LNCAP (cell line): ENCODE measurements at regions not wholly inside any gene's neighbourhood (a gene's known extent, or its start where the extent isn't known, plus 50 kb on each side); places are given as distances from the start of the nearest gene placed in this dataset.

Experiments
- CTCF ChIP-seq: fragments of 450-650 bp; IDR thresholded peaks from 2 replicates; pipeline ENCODE4 v1.5.1; 2017; ENCODE audit warnings: mild to moderate bottlenecking

DNA sequence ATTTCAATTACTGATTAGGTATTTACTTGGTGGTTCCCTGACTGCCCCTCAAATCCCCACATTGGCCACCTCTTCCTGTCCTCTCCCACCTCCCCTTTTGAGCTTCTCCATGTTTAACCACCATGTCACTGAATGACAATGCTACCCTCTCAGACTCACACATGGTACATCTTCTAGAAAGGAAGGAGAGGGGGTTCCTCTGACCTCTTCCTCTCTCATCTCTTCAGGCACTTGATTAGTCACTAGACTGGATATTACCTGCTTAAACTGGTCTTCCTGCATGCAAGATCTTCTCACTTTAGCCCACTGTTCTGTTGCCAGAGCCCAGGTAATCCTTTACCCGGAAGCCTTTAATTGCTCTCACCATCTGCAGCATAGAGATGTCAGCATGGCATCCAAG is 64.9 kb downstream of the DIPK2A start:
- TF ChIP-seq CTCF = no peak

DNA sequence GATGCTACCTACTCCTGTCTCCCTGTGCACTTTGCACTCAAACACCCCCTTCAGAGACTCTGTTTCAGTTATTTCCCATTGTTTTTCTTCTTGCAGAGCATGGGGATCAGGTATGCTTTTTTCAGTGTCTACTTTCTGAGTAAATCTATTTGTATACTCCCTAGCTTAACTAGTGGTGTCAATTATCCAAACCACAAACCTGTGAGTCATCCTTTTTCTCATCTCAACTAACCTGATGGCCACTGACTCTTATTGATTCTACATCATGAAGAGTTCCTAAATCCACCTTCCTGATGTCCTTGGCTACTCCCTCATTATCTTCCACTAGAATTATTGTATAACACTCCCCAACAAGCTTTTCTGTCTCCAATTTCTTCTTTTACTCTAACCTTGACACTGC is 68.0 kb downstream of the DIPK2A start:
- no peak for TF ChIP-seq CTCF

DNA sequence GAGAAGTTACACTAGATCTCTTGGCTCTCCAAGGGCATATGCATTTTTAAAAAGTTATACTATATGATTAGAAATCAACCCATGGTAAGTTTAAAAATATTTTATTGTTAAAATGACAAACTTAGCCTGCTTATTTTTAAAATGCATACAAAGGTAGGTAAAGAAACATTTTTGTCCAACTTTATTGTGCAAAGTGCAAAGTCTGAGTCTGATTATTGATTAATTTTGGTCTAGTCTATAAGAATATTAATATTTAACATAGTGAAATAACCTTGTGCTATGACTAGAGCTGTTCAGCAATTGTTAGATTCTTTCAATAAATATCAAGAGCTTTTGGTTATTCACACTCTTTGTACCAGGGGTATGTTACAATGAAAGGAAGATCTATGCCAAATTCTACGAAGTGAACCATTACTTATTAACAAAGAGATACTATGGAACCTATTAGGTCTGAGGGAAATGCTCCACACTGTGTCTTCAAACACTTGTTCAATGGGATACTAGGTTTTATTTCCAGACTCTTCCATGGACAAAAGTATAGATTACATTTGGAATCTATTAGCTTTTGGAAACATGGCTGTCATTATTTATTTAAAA is 70.4 kb downstream of the DIPK2A start:
- TF ChIP-seq CTCF = no peak

DNA sequence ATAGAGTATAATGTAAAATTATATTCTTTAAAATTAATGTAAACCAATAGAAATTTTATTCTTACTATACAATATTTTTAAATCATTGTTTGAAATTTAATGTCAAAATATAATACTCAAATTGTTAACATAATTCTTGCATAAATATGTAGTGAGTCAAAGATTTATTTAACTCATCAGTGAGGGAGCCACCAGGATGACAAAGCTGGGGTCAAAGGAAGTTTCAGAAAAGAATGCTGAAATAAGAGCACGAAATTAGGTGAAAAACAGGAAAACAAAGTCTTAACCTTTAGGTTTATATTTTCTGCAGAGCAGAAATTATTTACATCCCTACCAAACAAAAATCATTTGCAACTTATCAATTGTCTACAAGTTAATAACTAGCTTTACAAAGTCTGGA is 74.1 kb downstream of the DIPK2A start:
- no peak for TF ChIP-seq CTCF

GRCh38 chr3:144049374-144049773 is 77.8 kb downstream of the DIPK2A start:
- TF ChIP-seq CTCF = no peak

DNA sequence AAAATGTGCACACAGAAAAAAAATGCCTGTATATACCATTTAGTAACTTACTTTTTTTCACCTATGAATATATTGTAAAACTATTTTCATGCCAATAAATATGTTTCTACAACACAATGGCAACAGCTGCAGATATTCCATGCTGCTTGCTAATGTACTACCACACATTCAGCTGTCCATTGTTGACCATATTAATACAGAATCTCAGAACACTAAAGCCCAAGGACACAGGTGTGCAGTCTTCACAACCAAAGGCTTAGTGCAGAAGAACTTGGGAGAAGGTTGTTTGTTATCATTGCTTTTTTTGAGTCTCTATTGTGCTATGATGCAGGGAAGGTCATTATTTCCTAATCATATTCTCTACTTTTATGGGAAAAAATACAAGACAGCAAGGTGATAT is 79.6 kb downstream of the DIPK2A start:
- TF ChIP-seq CTCF = no peak

DNA sequence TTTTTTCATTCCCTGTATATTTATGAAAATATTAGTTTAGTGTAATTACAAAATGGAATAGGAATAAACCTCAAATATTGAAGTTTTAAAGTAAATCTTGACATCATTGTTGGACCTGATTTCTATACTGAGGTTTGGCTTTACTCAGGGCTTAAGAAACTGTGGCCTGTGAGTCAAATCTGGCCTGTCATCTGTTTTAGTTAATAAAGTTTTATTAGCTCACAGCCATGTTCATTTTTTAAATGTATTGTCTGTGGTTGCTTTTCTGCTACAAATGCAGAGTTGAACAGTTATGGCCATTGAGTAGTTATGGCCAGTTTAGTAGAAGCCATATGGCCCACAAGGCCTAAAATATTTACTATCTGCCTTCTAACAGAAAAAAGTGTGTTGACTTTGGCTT is 80.7 kb downstream of the DIPK2A start:
- no peak for TF ChIP-seq CTCF

DNA sequence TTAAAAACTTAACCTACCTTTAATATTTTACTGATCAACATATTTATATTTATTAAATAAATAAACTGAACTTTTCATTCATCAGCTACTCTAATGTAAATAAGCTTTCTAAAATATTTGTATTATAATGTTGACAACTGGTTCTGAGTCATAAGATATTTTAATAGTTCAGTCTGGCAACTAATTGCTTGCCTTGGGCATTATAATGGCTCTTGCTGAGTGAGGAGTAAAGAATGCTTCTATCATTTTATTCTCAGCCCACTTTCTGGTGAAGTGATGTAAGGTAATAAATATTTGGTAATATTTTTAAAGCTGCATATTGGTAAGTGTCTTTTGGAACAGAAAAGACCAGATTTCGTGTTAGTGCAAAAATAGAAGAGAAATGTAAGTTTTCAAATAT is 81.5 kb downstream of the DIPK2A start:
- TF ChIP-seq CTCF = no peak
